Calu3 (cell line): ENCODE measurements at regions not wholly inside any gene's neighbourhood (a gene's known extent, or its start where the extent isn't known, plus 50 kb on each side); places are given as distances from the start of the nearest gene placed in this dataset.

Experiments
- BruUV-seq: library from RNA; stranded (reverse); fragments of 400-500 nt; replicated peaks from 2 replicates; lab custom pipeline; 2021; lab: Mats Ljungman, UMichigan
- CTCF ChIA-PET: fragments of 300-600 bp; sonication (Branson Sonifier 250); formaldehyde crosslinking; loops from one replicate; lab custom pipeline; 2022; ENCODE audit warnings: antibody characterized with exemption; lab: Charles Lee
- DNase-seq: peaks from one replicate; pipeline ENCODE4 v3.0.0; 2022
- H3K27ac Mint-ChIP-seq: one replicate; pipeline ENCODE4 v1.8.0; 2022; ENCODE audit warnings: mixed read lengths; ENCODE audit not compliant: unreplicated experiment
- H3K27me3 Mint-ChIP-seq: one replicate; pipeline ENCODE4 v1.8.0; 2022; ENCODE audit warnings: mixed read lengths; ENCODE audit not compliant: unreplicated experiment
- H3K36me3 Mint-ChIP-seq: one replicate; pipeline ENCODE4 v1.8.0; 2022; ENCODE audit warnings: mild to moderate bottlenecking, moderate library complexity, mixed read lengths; ENCODE audit not compliant: insufficient read depth, unreplicated experiment
- H3K4me1 Mint-ChIP-seq: one replicate; pipeline ENCODE4 v1.8.0; 2022; ENCODE audit warnings: mild to moderate bottlenecking, low read depth, mixed read lengths; ENCODE audit not compliant: unreplicated experiment
- H3K4me3 Mint-ChIP-seq: one replicate; pipeline ENCODE4 v1.8.0; 2022; ENCODE audit warnings: mild to moderate bottlenecking, low read depth, moderate library complexity, mixed read lengths; ENCODE audit not compliant: unreplicated experiment
- H3K9me3 Mint-ChIP-seq: one replicate; pipeline ENCODE4 v1.8.0; 2022; ENCODE audit warnings: low read depth, mixed read lengths; ENCODE audit not compliant: unreplicated experiment
- intact Hi-C: fragments of 100-400 bp; cut with micrococcal nuclease; formaldehyde crosslinking; loops from one replicate; pipeline ENCODE4 v1.10.0; 2022; ENCODE audit not compliant: unreplicated experiment
- TF ChIP-seq, protein P1 (sequence below): fragments of 200-600 bp; IDR thresholded peaks from one replicate; pipeline ENCODE4 v1.8.0; 2022; ENCODE audit warnings: antibody characterized with exemption; ENCODE audit not compliant: unreplicated experiment

DNA sequence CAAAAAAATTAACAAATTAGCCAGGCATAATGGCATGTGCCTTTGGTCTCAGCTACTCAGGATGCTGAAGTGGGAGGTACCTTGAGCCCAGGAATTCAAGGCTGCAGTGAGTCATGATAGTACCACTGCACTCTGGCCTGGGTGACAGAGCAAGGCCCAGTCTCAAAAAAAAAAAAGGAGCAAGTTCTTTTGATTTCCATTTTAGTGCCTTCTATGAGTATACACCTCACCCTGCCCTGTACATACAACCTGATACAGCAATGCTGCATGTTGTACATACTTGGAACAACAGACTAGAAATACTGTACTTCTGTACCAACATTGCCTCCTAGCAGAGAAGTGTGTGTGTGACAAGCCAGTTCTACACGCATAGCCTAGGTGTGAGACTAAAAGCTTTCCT is 97.3 kb upstream of the CARMIL1 start:
- Mint-ChIP-seq H3K27me3 (peaks cover 5% of the 10 kb centered on the region), H3K27ac (no peak overlapping the region), H3K36me3 (no peaks in the 10 kb centered on the region), H3K4me1 (no peaks in the 10 kb centered on the region), H3K9me3 (no peaks in the 10 kb centered on the region), H3K4me3 (no peak overlapping the region)
- intact Hi-C loops, result no loop called here
- DNase-seq, result peak; percentile 44
- CTCF ChIA-PET, result interaction anchor here (0.6 to 2.6 kb wide), 12 partner anchors 8 to 194 kb away, joined by 3 to 16 read pairs (median 3); partner anchors contain the start of gene CARMIL1
- no TSS peak for BruUV-seq
- TF ChIP-seq, protein P1, sequence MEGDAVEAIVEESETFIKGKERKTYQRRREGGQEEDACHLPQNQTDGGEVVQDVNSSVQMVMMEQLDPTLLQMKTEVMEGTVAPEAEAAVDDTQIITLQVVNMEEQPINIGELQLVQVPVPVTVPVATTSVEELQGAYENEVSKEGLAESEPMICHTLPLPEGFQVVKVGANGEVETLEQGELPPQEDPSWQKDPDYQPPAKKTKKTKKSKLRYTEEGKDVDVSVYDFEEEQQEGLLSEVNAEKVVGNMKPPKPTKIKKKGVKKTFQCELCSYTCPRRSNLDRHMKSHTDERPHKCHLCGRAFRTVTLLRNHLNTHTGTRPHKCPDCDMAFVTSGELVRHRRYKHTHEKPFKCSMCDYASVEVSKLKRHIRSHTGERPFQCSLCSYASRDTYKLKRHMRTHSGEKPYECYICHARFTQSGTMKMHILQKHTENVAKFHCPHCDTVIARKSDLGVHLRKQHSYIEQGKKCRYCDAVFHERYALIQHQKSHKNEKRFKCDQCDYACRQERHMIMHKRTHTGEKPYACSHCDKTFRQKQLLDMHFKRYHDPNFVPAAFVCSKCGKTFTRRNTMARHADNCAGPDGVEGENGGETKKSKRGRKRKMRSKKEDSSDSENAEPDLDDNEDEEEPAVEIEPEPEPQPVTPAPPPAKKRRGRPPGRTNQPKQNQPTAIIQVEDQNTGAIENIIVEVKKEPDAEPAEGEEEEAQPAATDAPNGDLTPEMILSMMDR, result no peak

DNA sequence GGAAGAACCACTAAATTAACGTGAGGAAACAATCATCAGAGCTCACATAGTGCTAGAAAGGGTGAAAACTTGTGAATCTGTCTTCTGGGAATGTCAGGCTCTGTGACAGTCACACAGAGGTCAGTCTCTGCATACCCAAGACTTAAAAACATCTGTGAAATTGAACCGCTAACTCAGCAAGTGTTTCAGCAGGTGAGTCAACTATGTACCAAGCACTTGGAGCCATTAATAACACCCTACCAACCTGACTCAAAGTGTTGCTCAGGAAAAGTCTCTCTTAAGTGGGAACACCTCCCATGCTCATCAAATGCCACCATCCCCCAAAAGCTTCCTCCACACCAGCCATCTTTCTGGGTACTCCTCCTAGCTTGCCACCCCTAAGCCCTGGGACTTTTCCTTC is 92.3 kb upstream of the CARMIL1 start:
- H3K4me1 Mint-ChIP-seq, result no peaks in the 10 kb centered on the region
- no peaks in the 10 kb centered on the region for H3K36me3 Mint-ChIP-seq
- peaks cover 14% of the 10 kb centered on the region for H3K27me3 Mint-ChIP-seq
- H3K27ac Mint-ChIP-seq, result no peak overlapping the region
- no peak for DNase-seq
- H3K4me3 Mint-ChIP-seq, result no peak overlapping the region
- CTCF ChIA-PET, result no interaction called here
- no TSS peak for BruUV-seq
- TF ChIP-seq, protein P1, result no peak
- intact Hi-C loops, result no loop called here
- H3K9me3 Mint-ChIP-seq, result no peaks in the 10 kb centered on the region

DNA sequence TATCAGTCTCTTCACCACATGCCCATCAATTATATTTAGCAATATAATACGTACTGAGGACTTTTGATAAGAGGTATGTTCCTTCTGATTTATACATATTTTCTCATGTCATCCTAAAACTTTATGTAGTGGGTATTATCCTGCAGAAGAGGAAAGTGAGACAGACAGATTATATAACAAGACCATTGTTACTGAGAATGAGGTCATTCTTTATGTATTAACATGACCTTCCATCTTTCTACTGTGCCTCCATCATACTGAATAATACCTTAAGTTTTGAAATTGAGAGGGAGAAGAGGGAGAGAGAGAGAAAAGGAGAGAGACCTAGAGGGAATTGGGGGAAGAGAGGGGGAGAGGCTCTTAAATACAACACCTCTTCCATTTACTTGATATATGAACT is 90.9 kb upstream of the CARMIL1 start:
- no TSS peak for BruUV-seq
- CTCF ChIA-PET, result interaction anchor here (0.9 kb wide), 1 partner anchor 13 kb away, joined by 3 read pairs; no protein-coding TSS in a partner anchor
- no peak for DNase-seq
- H3K27ac Mint-ChIP-seq, result no peak overlapping the region
- H3K36me3 Mint-ChIP-seq, result no peaks in the 10 kb centered on the region
- TF ChIP-seq, protein P1, result no peak
- H3K4me3 Mint-ChIP-seq, result no peak overlapping the region
- intact Hi-C loops, result no loop called here
- H3K9me3 Mint-ChIP-seq, result no peaks in the 10 kb centered on the region
- H3K4me1 Mint-ChIP-seq, result peaks cover 13% of the 10 kb centered on the region
- H3K27me3 Mint-ChIP-seq, result peaks cover 14% of the 10 kb centered on the region

DNA sequence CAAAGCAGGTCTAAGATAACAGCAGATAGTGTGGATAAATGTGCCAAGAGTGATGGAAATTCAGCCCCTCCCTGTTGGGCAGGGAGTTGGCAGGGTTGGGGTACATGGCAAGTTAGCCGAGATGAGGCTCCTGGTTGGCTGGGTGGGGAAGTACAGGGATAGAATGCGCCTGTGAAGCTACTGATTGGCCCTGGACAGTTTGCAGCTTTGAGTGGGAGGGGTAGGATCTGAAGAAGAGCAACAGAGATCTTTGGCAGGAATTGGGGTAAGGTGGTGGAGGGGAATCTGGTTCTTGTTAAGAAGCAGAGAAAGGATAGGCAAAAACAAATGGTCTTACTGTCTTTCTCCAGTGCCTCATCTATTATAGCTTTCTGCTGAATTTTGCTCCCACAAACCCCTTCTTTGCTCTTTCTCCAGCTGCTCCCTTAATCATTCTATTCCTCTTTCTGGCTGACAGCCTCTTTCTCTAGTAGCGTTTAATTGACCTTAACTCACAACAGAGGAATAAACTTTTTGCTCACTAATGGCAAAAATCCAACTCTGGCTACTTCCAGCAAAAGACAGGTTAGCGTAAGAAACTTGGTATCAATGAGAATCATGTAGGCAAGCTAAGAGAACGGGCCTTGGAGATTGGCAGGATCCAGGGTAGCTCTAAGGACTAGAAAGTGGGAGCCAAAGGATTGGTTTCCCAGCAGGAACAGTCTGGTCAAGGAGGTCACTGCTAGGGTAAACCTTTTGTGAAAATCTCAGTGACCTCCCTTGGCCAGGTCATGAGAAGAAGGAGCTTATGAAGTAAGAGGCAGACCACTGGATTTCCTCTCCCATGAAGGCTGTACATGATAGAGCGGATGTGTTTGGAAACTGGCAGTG is 86.3 kb upstream of the CARMIL1 start:
- H3K27me3 Mint-ChIP-seq, result no peaks in the 10 kb centered on the region
- DNase-seq, result no peak
- peaks cover 27% of the 10 kb centered on the region for H3K4me1 Mint-ChIP-seq
- no TSS peak for BruUV-seq
- TF ChIP-seq, protein P1, result no peak
- H3K27ac Mint-ChIP-seq, result peak overlapping the region; percentile 27
- intact Hi-C loops, result no loop called here
- H3K9me3 Mint-ChIP-seq, result no peaks in the 10 kb centered on the region
- no peaks in the 10 kb centered on the region for H3K36me3 Mint-ChIP-seq
- H3K4me3 Mint-ChIP-seq, result peak overlapping the region; percentile 27
- CTCF ChIA-PET, result interaction anchor here (0.6 to 3.1 kb wide), 20 partner anchors 9 to 706 kb away, joined by 3 to 33 read pairs (median 6); partner anchors contain the start of gene CARMIL1
